NCI-H1694 treated with DMSO at 0.1 percent for 48 hours (cell line): ENCODE measurements at regions not wholly inside any gene's neighbourhood (a gene's known extent, or its start where the extent isn't known, plus 50 kb on each side); places are given as distances from the start of the nearest gene placed in this dataset.
"Not testable (repeated sequence)": the region's sequence is repeated elsewhere in the genome, so short reads cannot be mapped to it uniquely, and the experiment has no call there.

ENCODE experiments used
- DNase-seq: peaks from one replicate; lab custom pipeline; 2025; lab: John Stamatoyannopoulos, UW

DNA sequence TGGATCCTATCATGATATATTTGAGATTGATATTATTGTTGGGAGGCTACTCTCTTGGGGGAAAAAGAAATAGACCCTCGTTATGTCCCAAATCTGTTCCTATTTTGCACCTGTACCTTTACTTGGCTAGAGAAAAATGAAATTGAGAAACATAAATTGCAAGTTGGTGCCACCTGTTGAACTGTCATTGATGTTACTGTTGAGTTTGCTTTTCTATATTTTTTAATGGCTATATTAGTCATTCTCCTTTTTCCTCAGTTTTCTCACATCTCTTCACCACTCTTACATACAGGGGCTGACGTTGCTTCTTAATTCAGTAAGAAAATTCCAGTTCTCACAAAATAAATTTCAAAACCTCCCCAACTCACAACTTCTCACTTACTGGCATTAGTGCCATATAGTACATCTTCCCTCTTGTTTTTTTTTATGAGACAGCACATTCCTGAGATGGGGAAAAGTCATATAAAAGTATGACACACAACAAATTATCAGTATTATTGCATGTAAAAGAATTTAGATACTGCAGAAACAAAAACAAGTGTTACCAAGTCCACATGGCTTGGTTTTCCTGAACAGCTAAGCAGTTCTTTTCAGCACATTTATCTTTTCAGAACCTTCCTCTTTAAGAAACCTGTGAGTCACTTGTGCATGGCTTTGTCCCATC is 348.3 kb upstream of the DSEL start:
- DNase-seq: no peak

DNA sequence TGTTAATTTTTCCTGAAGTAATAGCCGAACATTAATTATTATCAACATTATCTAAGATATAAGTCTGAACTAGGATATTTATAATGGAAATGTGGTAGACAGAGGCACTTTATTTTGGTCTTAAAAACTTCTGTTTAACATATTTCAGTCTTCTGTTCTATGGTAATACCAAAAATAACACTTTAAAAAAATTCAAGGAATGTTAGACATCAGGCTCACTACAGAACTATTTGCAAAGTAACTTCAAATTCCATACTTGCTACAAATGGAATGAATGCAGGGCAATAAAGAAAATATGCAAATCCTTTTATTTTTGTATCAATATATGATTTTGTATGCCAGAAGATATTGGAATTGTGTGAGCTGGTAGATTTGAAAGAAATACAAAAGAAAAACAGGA is 345.5 kb upstream of the DSEL start:
- no peak for DNase-seq

DNA sequence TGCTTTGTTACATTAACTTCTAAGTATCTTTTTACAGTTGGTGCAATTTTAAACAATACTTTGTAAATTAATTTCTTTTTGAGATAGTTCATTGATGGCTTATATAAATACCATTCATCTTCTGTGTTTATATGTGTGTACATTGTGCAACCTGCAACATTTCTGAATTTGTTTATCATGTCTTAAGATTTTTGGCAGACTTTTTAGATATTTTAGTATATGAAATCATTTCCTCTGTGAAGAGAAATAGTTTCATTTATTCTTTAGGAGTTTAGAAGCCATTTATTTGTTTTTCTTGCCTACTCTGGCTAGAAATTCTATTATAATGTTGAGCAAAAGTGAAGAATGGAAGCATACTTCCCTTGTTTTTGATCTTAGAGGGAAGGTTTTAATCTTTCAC is 337.8 kb upstream of the DSEL start:
- DNase-seq: no peak

DNA sequence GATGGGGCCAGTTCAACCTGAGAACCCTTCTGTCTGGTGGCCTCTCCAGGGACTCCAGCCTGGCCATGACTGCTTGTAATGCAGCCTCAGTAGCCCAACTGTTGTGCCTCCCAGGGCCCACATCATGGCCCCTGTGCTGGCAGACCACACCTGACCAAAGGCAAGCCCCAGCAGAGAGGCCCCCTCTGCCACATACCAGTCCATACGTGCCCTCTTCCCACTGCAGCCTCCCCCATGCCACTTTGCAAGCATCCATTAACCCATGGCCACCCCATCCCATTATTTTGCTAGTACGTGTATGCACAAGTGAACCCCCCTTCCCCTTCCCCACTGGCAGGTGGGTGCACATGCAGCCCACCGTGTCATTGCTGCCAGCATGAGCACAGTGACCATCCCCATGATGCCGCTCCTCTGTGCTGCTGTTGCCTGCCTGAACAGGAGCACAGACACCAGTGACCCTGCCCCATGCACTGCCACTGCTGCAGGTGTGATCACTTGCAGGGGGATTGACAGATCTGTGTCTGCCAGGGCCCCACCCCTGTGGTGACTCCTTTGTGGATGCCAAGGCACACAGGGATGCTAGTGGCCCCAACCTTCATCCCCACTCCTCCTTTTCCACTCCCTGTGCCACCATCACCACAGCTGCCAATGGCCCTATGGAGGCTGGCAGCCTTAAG is 330.0 kb upstream of the DSEL start:
- DNase-seq: no peak

DNA sequence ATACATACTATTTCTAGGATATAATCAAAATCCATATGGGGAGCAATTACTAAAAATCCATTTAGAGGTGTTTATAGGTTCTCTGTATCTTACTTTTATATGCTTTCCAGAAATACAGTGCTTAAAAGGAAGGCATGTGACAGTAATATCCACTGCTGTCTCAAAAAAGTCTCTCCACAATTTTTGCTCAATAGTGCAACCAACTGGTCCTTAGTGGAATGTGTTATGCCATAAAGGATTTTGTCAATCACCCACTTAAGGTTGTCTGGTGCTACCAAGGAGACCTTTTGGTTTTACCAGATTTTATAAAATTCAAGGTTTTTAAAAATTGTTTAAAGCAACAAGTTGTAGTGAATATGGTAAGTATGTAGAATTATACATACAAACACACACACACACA is 328.5 kb upstream of the DSEL start:
- no peak for DNase-seq

DNA sequence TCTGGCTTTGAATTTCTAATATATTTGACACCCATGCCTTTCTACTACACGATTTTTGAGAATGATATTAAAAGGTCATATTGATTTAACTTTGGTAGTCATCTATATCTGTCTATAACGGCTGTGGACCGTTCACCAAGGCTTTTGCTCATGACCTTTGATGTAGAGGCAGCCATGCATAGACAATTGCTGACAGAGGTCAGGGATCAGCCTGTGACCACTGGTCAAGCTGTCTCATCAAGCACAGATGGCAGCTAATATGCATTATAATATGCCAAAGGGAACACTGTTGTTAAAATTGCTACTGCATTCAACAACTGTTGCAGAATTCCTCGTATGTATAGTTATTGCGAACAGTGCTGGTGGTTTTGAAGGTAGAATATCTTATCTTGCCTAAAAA is 323.9 kb upstream of the DSEL start:
- no peak for DNase-seq

DNA sequence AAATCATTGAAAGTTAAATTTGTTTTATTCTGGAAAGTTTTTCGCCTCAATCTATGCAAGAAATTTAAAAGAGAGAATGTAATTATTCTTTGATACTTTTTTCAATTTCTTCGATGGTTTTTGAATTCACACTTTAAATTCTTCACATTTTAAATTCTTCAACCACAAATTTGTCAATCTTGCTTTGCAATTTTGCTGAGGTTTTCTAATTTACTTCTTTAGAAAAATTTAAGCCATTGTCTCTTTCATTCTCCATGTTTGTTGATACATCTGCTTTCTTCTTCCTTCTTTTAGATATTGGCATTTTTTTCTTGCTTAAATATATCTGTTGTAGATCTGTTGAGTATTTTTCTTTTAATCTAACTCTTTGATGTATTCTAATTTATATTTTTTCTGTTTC is 301.9 kb upstream of the DSEL start:
- no peak for DNase-seq

DNA sequence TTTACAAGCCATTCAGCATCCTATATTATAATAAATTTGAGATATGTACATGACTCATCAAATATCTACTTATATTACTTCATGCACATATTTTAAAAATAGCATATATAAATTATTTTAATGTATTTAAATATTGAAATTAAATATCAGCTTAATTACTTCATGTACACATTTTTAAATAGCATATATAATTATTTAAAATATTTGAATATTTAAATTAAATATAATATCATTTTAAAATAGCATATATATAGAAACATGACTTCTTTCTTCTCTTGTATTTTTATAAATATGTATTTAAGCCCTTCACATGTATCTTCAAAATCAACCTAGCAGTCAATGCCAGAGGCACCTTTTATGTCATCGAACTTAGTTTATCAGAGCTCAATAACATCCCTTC is 298.8 kb upstream of the DSEL start:
- no peak for DNase-seq

DNA sequence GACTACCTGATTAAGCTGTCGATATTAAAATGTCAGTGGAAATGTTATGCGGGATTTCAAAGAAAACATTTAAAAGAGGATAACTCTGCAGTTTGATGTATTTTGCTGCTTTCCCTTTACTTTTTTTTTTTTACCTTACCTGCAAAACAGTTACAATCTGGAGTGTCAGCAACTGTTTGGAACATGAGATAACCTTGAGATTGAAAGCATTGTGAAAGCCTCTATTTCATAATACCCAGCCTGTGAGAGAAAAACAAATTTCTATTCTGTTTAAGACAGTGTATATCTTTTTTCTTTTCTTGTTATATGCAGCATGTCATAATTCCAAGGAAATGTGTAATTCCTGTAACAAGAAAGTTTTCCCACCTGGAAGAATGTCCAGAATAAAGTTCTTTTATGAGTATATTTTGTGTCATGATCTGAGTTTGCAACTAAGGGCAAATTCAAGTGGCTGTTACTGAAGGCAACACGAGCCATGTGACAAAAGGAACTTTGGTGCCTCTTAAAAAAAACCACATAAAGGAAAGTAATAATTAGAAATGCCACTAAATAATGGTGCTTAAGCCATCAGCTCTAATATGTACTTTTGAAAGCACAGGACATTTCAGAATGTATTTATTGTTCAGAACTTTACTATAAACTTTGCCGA is 297.0 kb upstream of the DSEL start:
- no peak for DNase-seq

DNA sequence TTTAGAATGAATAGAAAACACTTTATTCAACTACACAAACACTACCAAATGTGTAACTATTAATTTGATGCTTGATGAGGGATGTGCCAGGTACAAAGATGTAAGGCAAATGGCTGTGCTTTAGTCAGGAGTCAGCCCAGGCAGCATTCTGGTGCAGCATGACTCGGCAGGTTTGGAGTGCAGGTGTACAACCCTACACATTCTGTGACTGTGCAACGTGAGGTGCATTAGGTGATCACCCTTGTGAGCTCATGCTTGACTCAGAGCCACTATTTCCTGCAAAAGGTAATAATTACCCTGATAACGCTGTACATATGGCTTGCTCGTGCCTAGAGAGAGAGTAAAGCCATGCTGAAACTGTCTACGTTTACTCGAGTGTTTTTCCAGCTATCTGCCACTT is 288.7 kb upstream of the DSEL start:
- DNase-seq: no peak

DNA sequence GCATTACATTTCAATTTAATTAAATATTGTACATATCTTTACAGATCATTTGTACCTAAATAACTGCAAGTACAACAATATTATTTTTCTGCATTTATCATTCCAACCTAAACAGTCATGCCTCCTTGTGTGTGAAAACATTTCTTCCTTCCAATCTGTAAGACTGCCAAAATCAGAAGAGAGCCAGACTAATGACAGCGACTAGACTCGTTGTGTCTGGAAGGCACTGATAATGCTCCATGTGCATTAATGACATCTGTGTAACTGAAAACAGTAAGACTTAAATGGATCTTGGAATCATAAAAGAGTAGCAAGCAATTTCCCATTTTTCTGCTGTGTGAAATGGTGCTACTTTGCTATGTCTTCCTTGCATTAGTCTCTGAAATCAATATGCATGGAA is 278.0 kb upstream of the DSEL start:
- no peak for DNase-seq

DNA sequence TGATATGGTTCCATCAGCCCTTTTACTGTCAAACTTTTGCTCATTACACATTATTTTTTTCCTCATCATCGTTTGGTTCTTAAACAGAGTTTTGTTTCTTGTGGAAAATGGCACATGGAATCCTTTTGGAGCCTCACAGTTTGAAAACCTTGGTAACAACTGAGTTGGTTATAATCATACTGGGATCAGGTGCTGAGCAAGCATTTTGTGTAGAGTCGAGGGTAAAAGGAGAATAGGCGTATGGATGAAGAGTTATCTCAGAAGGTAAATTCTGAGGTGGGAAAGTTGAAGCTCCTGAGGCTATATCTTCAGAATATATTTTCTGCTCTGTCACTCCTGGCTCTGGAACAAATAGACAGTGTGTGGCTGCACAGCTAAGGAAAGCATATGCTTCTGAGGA is 274.0 kb upstream of the DSEL start:
- DNase-seq: no peak

DNA sequence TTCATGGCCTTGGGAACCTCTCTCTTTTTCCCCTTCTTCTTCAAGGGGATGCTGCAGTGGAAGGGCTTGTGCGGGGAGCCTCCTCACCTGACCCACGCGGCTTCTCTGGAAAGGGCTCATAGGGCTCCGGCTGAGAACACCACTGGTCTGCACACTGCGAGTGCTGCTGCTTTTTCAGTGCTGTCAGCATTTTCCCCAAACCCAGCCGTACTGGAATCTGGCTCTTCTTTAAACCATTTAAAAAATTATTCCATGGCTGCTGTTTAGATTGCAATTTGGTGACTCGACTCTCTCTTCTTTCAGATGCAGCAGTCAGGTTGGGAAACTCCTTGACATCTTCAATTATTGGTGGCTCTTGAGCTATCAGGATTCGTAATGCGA is 272.6 kb upstream of the DSEL start:
- DNase-seq: no peak

DNA sequence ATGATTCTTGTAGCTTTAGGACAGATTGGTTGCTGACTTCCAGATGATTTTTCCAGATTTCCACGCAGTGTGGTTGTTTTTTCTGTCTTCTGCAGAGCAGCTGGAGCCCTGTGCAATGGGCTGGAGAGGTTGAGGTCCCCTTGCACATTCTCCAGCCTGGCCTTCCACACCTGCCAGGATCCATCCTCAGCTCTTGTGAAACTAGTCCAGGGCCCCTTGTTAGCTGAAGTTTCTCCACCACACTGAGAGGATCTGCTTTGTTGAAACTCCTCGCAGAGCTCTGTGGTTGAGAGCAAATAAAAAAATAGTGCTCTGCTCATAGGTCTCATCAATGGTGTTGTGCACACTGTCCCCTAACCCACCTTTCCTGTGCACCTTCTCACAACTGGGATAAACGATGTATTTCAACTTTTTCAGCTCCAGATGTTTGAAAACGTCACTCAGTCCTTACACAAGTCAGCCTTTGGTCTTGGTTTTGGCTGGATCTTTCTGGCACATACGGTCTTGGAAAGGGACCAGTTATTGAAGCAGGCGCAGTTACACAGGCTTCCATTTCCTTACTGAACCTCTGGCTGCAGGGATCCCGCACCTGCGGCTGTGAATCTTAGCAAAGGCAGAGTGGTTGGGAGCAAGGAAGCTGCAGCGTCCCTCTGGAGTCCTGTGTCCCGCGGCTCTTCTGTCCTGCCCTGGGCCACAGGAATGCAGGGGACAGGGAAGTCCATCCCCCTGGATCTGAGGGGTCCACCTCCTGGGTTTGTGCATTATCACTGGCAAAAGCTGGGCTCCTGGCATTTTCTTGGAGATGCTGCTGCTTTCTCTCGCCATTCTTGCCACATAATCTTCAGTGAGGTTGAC is 272.0 kb upstream of the DSEL start:
- DNase-seq: no peak

DNA sequence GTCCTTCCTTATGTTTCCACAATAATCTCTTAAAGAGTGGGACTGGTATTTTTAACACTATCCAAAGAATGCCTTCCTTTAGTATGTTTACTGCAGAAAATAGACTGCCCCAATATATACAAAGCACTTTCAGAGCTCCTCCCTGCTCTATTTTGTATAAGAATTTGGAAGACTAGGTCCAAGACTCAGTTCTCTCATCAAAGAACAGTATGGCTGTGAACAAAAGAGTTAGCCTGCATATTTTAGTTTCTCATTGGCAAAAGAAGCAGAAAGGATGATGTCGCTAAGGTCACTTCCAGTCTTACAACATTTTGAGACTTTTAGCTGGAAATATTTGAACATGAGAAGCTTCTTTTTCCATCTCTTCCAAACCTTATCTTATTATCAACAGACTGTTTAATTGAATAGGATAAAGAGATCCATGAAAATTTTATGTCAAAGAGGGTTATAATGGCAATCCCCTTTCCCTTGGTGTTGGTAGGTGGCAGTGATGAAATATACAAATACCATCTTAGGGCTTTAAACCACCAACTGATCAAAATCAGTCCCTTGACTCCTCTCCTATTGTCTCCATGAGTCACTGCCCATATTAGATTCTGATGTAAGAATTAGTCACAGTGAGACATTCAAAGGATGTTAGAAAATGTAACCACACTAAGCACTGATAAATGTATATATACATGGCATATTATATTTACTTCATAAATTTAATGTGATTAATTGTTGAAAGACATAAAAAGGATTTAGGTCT is 266.9 kb upstream of the DSEL start:
- DNase-seq: no peak

DNA sequence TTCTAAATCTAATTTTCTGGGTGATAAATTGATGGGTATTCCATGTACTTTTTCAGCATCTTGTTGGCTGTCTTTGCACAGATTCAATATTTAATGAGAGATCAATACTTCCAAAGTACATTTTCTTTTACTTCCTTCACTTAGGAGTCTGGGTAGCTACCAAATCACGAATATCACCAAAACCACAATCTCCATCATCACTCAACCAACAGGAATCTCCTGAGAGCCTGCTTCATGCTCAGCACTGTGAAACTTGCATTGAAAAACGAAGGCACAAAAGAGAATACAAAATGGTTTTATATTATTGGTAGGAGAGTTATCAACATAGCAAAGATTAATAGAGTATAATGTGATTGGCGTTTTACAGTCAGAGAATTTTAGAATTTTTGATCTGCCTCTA is 261.5 kb upstream of the DSEL start:
- no peak for DNase-seq

DNA sequence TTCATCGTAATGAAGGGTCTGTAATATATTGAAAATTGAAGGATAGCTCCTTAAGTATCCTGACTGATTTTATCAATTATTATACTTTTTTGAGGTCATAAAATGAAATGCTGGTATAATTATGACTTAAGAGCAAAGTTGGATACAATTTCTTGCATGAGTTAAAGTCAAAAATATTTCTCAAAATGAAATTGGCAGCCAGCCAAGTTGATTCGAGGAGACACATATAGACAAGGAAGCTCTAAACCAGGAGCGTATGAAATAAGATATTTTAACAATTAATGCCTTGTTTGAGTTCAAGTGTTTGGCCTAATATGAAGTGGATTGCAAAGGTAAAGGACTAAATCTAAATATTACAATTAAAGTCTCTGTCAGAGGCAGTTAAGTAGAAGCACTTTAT is 260.4 kb upstream of the DSEL start:
- DNase-seq: no peak

DNA sequence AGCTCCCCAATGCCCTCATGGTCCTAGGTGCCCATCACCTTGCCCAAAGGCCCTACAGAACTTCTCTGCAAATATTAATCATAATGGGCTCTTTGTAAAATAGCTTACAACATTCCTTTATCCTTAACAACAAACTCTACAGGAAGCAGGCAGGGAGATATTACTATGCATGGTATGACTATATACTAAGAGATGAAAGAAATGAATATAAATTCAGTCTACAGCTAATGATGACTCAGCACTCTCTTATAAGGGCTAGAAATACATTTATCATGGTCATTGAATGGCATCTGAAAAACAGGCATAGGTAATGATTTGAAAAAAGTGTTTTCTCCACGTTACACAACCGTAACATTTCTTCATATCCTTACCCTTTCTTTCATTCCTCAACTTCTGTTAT is 254.8 kb upstream of the DSEL start:
- no peak for DNase-seq

DNA sequence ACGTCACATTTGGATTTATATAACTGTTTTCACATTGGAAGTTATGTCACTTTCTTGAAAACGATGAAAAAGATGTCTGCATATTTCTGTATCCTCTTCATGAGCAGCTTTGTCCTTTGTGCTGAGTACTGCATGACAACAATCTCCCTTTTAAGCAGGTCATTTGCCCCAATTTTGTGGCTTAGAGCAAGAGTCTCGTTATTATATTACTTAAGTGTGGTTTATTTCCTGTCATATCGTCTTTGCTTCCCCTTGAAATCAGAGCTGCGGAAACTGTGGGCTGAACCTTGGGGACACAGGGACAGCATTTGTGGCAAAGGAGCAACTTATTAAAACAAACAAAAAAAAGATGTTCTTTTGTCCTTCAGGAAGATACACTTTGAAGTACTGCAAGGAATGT is 254.0 kb upstream of the DSEL start:
- no peak for DNase-seq

DNA sequence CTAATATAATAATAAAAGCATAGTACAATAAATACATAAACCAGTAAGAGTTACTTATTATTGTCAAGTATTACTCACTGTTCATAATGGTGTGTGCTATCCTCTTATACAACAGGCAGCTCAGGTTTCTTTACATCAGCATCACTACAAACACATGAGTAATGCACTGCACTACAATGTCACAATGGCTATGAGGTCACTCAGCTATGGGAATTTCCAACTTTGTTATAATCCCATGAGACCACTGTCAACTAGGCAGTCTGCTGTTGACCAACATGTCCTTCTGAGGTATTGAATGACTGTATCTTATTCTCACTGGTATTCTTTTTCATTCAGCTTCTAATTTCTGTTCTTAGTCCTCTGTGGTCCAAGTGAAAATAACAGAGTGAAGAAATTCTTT is 250.4 kb upstream of the DSEL start:
- DNase-seq: no peak

DNA sequence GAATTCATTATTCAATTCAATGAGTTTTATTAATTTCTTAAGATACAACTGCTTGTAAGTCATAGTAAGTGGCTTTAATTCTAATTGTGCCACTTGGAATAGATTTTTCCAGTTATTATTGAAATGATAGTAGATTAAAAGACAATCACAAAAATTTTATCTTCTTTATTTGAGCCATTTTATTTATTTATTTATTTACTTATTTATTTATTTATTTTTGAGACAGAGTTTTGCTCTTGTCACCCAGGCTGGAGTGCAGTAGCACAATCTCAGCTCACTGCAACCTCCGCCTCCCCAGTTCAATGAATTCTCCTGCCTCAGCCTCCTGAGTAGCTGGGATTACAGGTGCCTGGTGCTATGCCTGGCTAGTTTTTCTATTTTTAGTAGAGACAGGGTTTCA is 235.7 kb upstream of the DSEL start:
- not testable (repeated sequence) for DNase-seq

DNA sequence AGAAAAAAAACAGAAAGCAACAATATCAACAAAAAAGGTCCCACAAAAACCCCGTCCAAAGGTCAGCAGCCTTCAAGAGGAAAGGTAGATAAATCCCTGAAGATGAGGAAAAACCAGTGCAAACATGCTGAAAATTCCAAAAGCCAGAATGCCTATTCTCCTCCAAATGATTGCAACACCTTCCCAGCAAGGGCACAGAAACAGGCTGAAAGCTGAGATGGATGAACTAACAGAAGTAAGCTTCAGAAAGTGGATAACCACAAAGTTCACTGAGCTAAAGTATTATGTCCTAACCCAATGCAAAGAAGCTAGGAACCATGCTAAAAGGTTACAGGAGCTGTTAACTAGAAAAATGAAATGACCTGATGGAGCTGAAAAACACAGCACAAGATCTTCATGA is 226.4 kb upstream of the DSEL start:
- no peak for DNase-seq
